GM23338 (cell line): ENCODE measurements at regions not wholly inside any gene's neighbourhood (a gene's known extent, or its start where the extent isn't known, plus 50 kb on each side); places are given as distances from the start of the nearest gene placed in this dataset.

Experiments
- ATAC-seq: fragments of 200-7000 bp; cut with Tn5 transposase; 3 replicates; pipeline ENCODE4 v1.9.1; 2020
- DNase-seq: peaks from one replicate; pipeline ENCODE4 v3.0.0-alpha.2; 2015; ENCODE audit warnings: low spot score
- H2AFZ ChIP-seq: fragments of 200-600 bp; sonication (generic); 2 replicates; pipeline ENCODE4 v1.8.0; 2016; ENCODE audit warnings: antibody characterized with exemption, mild to moderate bottlenecking, moderate library complexity
- H3F3A ChIP-seq: fragments of 200-600 bp; sonication (generic); replicated peaks from 2 replicates; pipeline ENCODE4 v1.8.0; 2017; ENCODE audit warnings: antibody characterized with exemption, mixed run types, low read depth
- H3K27ac ChIP-seq: fragments of 200-600 bp; sonication (generic); 2 replicates; pipeline ENCODE4 v1.6.1; 2016; ENCODE audit warnings: low read depth
- H3K27me3 ChIP-seq: fragments of 200-600 bp; sonication (generic); 2 replicates; pipeline ENCODE4 v1.8.0; 2016; ENCODE audit warnings: mild to moderate bottlenecking, mixed run types, moderate library complexity; ENCODE audit not compliant: insufficient read depth
- H3K36me3 ChIP-seq: fragments of 200-600 bp; sonication (generic); 2 replicates; pipeline ENCODE4 v1.8.0; 2016; ENCODE audit warnings: mild to moderate bottlenecking; ENCODE audit not compliant: insufficient read depth
- H3K4me1 ChIP-seq: fragments of 200-600 bp; sonication (generic); 2 replicates; pipeline ENCODE4 v1.8.0; 2016; ENCODE audit warnings: mild to moderate bottlenecking, moderate library complexity; ENCODE audit not compliant: insufficient read depth
- H3K4me2 ChIP-seq: fragments of 200-600 bp; sonication (generic); 2 replicates; pipeline ENCODE4 v1.7.1; 2017; ENCODE audit warnings: mixed run types
- H3K4me3 ChIP-seq: fragments of 200-600 bp; sonication (generic); 2 replicates; pipeline ENCODE4 v1.6.1; 2016; ENCODE audit warnings: mixed run types
- H3K79me2 ChIP-seq: fragments of 200-600 bp; sonication (generic); replicated peaks from 2 replicates; pipeline ENCODE4 v1.8.0; 2017; ENCODE audit warnings: mild to moderate bottlenecking; ENCODE audit not compliant: insufficient read depth
- H3K9me2 ChIP-seq: fragments of 200-600 bp; sonication (generic); 2 replicates; pipeline ENCODE4 v1.8.0; 2017; ENCODE audit not compliant: insufficient read depth
- H4K20me1 ChIP-seq: fragments of 200-600 bp; sonication (generic); replicated peaks from 2 replicates; pipeline ENCODE4 v1.8.0; 2017; ENCODE audit warnings: mild to moderate bottlenecking; ENCODE audit not compliant: insufficient read depth
- H3K27ac Mint-ChIP-seq: 2 replicates; pipeline ENCODE4 v1.8.0; 2020; ENCODE audit warnings: inconsistent platforms, mild to moderate bottlenecking, moderate library complexity, mixed read lengths
- H3K27me3 Mint-ChIP-seq: 3 replicates; pipeline ENCODE4 v1.8.0; 2022; ENCODE audit warnings: low read depth, mild to moderate bottlenecking, moderate library complexity, mixed read lengths, inconsistent platforms; ENCODE audit not compliant: insufficient read depth, poor library complexity
- H3K36me3 Mint-ChIP-seq: 3 replicates; pipeline ENCODE4 v1.8.0; 2021; ENCODE audit warnings: low read depth, mild to moderate bottlenecking, inconsistent platforms, moderate library complexity, mixed read lengths
- H3K4me1 Mint-ChIP-seq: 3 replicates; pipeline ENCODE4 v1.8.0; 2020; ENCODE audit warnings: mild to moderate bottlenecking, inconsistent platforms, mixed read lengths
- H3K4me3 Mint-ChIP-seq: 3 replicates; pipeline ENCODE4 v1.8.0; 2021; ENCODE audit warnings: moderate library complexity, mild to moderate bottlenecking, inconsistent platforms, mixed read lengths
- H3K9me3 Mint-ChIP-seq: 3 replicates; pipeline ENCODE4 v1.8.0; 2020; ENCODE audit warnings: moderate library complexity, mild to moderate bottlenecking, inconsistent platforms, mixed read lengths
- CREB1 ChIP-seq: fragments of 250-450 bp; sonication (Bioruptor Pico); IDR thresholded peaks from 2 replicates; pipeline ENCODE4 v1.5.0; 2020; ENCODE audit warnings: low read depth, mild to moderate bottlenecking, moderate library complexity
- CTCF ChIP-seq, 2 experiments: fragments of 200-600 bp in 1 of 2; sonication (generic) in 1 of 2; conservative IDR thresholded peaks; 2 replicates each; pipeline versions ENCODE4 v1.5.1 to v1.6.1; 2016 to 2017; ENCODE audit warnings: antibody characterized with exemption in 2 of 2, low read depth in 2 of 2, mild to moderate bottlenecking in 2 of 2, moderate library complexity in 1 of 2
- ETS1 ChIP-seq: IDR thresholded peaks from 2 replicates; pipeline ENCODE4 v1.6.1; 2016; ENCODE audit warnings: antibody characterized with exemption
- EZH2 ChIP-seq: fragments of 200-600 bp; sonication (generic); IDR thresholded peaks from one replicate; pipeline ENCODE4 v1.8.0; 2017; ENCODE audit warnings: antibody characterized with exemption, mild to moderate bottlenecking, low read depth; ENCODE audit not compliant: unreplicated experiment
- JUNB ChIP-seq: IDR thresholded peaks from one replicate; pipeline ENCODE4 v1.6.1; 2016; ENCODE audit warnings: antibody characterized with exemption; ENCODE audit not compliant: unreplicated experiment
- POLR2AphosphoS5 ChIP-seq: IDR thresholded peaks from 2 replicates; pipeline ENCODE4 v1.6.1; 2016; ENCODE audit warnings: antibody characterized with exemption, low read depth
- REST ChIP-seq: IDR thresholded peaks from one replicate; pipeline ENCODE4 v1.6.1; 2018; ENCODE audit warnings: antibody characterized with exemption; ENCODE audit not compliant: unreplicated experiment
- STAT1 ChIP-seq: IDR thresholded peaks from one replicate; pipeline ENCODE4 v1.6.1; 2016; ENCODE audit warnings: antibody characterized with exemption; ENCODE audit not compliant: unreplicated experiment
- ZNF114 ChIP-seq: fragments of 250-450 bp; sonication (Bioruptor Pico); IDR thresholded peaks from 2 replicates; pipeline ENCODE4 v1.5.0; 2020; ENCODE audit warnings: mild to moderate bottlenecking, moderate library complexity
- ZNF331 ChIP-seq: fragments of 250-450 bp; sonication (Bioruptor Pico); IDR thresholded peaks from 2 replicates; pipeline ENCODE4 v1.5.0; 2020; ENCODE audit warnings: low read depth, mild to moderate bottlenecking, moderate library complexity

DNA sequence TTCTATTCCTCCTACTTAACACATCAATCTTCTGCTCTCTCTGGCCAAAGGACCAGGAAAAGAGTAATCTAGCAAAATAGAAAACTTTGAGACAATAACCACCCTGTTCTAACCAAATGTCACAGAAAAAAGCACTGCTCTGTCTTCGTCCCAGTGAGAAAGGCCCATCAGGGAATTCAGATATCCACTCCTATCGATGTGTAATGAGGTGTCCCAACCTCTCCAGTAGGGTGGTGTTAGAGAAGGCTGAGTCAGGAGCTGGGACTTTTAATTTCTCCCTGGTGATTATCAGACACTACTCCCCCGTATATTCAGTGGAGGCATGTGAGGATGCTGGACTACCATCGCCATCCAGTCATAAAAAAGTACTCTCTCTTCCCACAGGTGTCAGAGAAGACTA is 130.3 kb downstream of the TMTC3 start:
- Histone ChIP-seq H2AFZ (peak overlapping the region; percentile 75; the same call in 1 of the 2 replicates), H3K4me3 (no peak overlapping the region), H4K20me1 (no peaks in the 10 kb centered on the region), H3K27ac (no peak overlapping the region), H3K27me3 (no peaks in the 10 kb centered on the region), H3K4me2 (no peak overlapping the region), H3F3A (no peaks in the 10 kb centered on the region), H3K4me1 (no peaks in the 10 kb centered on the region), H3K79me2 (no peaks in the 10 kb centered on the region), H3K9me2 (no peaks in the 10 kb centered on the region), H3K36me3 (no peaks in the 10 kb centered on the region)
- TF ChIP-seq POLR2AphosphoS5 (no peak), CREB1 (no peak), STAT1 (no peak), ETS1 (no peak), ZNF114 (no peak)
- Mint-ChIP-seq H3K36me3 (no peaks in the 10 kb centered on the region), H3K9me3 (no peaks in the 10 kb centered on the region), H3K4me1 (peaks cover 8% of the 10 kb centered on the region; the same call in 2 of the 3 replicates), H3K4me3 (no peak overlapping the region), H3K27ac (0 out of 2 replicates have a peak overlapping the region, but pooled peaks have one; percentile 60), H3K27me3 (peaks cover 4% of the 10 kb centered on the region)
- no peak for DNase-seq
- ATAC-seq: no peak; the same call in 2 of the 3 replicates

GRCh38 chr12:88273450-88273849 is 131.3 kb downstream of the TMTC3 start:
- no peak for ATAC-seq
- Mint-ChIP-seq H3K27ac (no peak overlapping the region), H3K9me3 (no peaks in the 10 kb centered on the region), H3K36me3 (no peaks in the 10 kb centered on the region), H3K27me3 (peaks cover 6% of the 10 kb centered on the region), H3K4me3 (no peak overlapping the region), H3K4me1 (peaks cover 8% of the 10 kb centered on the region; the same call in 2 of the 3 replicates)
- H3K4me3 ChIP-seq: no peak overlapping the region
- no peaks in the 10 kb centered on the region for H3K79me2 ChIP-seq
- no peak for DNase-seq
- H3K27me3 ChIP-seq: no peaks in the 10 kb centered on the region
- no peak overlapping the region for H3K4me2 ChIP-seq
- no peaks in the 10 kb centered on the region for H4K20me1 ChIP-seq
- H3F3A ChIP-seq: no peaks in the 10 kb centered on the region
- no peaks in the 10 kb centered on the region for H3K4me1 ChIP-seq
- no peaks in the 10 kb centered on the region for H3K9me2 ChIP-seq
- no peaks in the 10 kb centered on the region for H3K36me3 ChIP-seq
- H3K27ac ChIP-seq: no peak overlapping the region
- H2AFZ ChIP-seq: no peak overlapping the region
- TF ChIP-seq POLR2AphosphoS5 (no peak), ETS1 (no peak), STAT1 (no peak), ZNF331 (CRISPR knock-in tag) (no peak), REST (no peak), JUNB (no peak), ZNF114 (no peak), CTCF (conservative IDR thresholded peaks at IDR 0.05; ENCODE audit: low read depth in 2 of 2) (no peak), CREB1 (no peak), EZH2 (no peak)
